ENCODE measurements at regions not wholly inside any gene's neighbourhood (a gene's known extent, or its start where the extent isn't known, plus 50 kb on each side); places are given as distances from the start of the nearest gene placed in this dataset.
A peak's percentile ranks its signal among the peaks of the same experiment; 100 is the strongest.
"Not testable (repeated sequence)": the region's sequence is repeated elsewhere in the genome, so short reads cannot be mapped to it uniquely, and the experiment has no call there.

DNA sequence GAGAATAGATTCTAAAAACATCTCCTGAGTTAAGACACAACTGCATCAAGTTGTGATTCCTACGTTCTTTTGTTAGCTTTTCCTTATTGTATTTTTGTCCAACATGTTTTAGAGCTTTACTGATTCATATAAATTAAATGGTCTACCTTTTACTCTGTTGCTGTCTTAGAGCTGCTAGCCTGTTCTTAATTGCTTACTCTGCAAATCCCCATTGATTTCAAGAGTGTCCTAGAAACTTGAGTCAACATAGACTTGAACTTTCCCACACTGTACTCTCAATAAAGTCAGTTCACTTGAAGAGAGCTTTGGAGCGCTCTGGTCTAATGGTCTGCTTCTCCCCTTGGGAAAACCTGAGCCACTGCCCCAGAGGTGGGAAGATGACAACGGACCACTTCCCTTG lies 343.9 kb downstream of the CCER1 start:
- DNase-seq (ENCODE audit: low spot score): no peak

DNA sequence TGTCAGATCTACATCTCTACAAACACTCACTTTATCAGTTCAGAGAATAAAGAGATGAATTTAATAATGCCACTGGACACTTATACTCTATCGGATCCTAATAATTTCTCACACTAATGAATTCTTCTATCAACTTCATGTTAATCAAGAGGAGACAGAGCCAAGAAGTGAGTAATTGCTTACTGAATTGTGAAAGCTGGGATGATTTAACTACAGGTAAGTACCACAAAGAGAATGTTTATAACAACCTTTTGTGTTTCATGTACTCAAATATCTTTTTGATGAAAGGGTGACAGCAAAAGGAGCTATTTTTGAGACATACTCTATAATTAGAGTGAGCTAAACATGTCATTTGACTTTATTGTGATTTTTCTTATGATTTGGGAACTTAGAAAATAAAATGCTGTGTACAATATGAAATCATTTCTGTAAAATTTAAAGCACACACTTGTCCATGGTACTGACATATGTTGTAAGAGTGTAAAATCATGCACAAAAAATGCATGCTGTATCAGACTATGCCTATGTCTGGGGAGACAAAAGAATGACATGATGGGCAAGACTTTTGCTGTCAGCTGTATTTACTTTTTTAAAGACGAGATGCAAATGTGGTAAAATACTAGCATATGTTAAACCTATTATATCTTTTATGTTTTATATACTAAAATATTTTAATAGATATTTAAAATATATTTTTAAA lies 361.2 kb downstream of the CCER1 start:
- no peak for DNase-seq (ENCODE audit: low spot score)

DNA sequence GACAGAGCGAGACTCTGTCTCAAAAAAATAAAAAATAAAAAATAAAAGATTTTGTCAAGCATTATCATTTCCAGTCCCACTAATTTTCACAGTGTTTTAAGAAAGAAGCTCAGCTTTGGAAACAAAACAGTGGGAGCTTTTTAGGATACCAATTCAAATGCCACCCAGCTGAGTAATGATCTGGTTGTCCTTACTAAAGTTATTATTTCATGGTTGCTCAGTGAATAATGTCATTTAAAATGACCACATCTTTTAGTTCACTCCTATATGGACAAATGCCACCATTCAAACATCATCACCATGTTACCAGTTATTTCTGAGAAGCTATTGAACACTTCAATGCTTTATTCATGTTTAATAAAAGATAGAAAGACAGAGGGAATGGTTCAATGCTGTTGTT lies 365.0 kb downstream of the CCER1 start:
- DNase-seq (ENCODE audit: low spot score): no peak

DNA sequence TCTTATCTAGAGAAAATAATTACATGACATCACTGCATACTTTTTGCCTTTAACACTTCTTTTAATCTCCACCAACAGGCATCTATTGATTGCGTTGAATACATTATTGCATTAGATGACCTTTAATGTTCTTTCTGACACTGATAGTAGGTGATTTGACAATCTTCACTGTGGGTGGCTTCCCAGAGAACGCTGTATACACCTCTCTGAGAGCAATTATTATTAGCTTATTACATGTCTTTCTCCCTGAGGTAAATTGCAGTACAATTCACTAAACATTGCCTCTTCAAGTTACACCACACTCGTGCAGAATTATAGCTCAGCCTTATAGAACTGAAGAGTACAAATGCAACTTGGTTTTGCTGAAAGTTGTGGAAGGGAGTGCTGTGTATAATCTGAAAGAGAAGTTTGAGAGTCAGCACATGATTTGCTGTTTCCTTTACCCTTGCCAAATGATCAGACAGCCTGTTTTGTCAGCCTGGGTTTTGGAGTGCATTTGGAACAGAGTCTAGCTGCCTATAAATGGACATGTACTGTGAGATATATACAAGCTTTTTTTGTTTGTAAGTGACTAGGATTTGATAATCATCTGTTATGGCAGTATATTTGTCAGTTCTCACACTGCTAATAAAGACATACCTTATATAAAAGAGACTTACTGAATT lies 369.2 kb downstream of the CCER1 start:
- DNase-seq (ENCODE audit: low spot score): no peak

DNA sequence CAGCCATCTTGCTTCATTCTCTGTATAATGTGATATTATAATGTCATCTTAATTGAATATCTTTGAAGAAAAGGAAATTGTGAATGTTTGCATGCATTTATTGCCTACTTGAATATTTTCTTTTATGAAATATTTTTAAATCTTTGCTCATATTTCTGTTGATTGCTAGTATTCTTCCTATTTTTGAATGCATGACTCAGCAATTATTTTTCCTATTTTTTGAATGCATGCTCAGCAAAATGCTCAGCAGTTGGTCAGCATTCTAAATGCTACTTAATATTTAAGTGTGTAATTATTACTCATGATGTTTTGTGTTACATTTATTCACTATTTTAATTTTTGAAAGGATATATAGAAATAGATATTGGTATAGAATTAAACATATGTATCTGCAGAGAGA lies 378.3 kb downstream of the CCER1 start:
- no peak for DNase-seq (ENCODE audit: low spot score)

DNA sequence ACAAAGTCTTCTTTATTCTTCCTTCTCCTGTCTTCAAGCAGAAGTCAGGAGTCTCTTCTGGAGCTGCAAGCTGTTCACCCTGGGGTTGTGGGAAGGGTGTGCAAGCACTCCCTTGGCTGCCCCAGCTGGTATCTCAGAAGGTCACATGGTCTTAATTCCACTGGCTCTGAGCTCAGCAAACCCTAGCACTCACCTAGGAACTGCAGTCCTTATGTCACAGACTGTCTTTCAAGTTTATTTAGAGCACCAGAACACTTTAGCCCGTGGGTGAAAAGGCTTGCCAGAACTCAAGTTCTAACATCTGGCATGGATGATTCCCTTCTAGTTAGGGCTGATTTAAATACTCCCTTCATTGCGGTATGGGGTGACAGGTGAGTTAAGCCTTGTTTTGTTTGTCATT lies 379.0 kb downstream of the CCER1 start:
- DNase-seq (ENCODE audit: low spot score): no peak

DNA sequence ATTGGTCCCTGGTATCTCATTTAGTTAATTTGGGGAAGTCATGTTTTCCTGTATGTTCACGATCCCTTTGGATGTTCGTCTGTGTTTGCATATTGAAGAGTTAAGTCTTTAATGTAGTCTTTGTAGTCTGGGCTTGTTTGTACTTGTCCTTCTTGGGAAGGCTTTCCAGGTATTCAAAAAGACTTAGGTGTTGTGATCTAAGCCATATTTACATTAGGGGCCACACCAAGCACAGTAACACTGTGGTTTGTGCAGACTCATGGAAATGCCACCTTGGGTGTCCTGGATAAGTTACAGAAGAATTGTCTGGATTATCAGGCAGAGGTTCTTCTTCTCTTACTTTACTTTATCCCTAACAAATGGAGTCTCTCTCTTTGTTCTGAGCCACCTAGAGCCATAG lies 380.3 kb downstream of the CCER1 start:
- DNase-seq (ENCODE audit: low spot score): no peak

DNA sequence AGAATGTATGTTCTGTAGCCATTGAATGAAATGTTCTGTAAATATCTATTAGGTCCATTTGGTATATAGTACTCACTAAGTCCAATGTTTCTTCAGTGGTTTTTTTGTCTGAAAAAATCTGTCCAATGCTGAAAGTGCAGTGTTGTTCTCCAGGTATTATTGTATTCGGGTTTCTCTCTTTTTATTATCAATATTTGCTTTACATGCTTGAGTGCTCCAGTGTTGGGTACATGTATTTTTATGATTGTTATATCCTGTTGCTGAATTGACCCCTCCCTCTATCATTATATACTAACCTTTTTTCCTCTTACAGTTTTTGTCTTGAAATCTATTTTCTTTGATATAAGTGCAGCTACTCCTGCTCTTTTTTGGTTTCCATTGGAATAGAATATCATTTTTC lies 382.2 kb downstream of the CCER1 start:
- no peak for DNase-seq (ENCODE audit: low spot score)

DNA sequence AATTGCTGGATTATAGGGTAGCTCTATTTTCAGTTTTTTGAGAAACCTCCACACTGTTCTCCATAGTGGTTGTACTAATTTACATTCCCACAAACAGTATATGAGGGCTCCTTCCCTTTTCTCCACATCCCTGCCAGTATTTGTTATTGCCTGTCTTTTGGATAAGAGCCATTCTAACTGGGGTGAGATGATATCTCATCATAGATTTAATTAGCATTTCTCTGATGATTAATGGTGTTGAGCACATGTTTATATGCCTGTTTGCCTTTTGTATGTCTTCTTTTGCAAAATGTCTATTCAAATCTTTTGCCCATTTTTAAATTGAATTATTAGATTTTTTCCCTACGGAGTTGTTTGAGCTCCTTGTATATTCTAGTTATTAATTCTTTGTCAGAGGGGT lies 385.3 kb downstream of the CCER1 start:
- no peak for DNase-seq (ENCODE audit: low spot score)

DNA sequence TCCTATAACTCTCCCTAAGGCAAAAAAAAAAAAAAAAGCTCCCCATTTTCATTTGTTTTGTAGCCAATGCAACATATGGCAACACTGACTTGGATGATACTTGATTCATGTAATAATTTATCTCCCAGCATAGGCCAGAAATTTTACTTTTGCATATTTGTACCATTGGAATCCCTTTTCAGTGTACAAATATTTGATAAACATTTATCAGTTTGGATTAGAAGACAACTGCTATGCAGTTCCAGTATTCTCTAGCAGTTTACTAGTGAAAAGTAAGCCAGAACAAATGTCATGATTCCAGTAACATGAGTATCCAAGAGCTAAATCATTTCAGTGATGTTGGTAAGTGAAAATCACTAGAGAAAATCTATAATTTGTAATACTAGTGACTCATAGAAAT lies 392.3 kb downstream of the CCER1 start:
- no peak for DNase-seq (ENCODE audit: low spot score)

DNA sequence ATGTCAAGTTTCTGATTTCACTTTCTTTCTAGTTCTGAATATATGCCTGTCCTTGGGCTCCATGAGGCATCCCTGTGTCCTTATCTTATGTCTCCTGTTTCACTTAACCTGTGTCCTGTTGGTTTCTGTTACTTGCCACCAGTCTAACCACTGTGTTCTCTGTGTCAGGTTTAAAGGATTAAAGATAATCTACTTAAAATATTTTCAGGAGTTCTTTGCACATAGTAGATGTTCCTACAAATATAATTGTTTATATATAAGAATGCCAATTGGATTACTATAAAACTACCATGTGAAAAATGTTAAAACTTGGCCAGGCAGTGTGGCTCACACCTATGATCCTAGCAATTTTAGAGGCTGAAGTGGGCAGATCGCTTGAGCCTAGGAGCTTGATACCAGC lies 406.4 kb downstream of the CCER1 start:
- DNase-seq (ENCODE audit: low spot score): no peak

DNA sequence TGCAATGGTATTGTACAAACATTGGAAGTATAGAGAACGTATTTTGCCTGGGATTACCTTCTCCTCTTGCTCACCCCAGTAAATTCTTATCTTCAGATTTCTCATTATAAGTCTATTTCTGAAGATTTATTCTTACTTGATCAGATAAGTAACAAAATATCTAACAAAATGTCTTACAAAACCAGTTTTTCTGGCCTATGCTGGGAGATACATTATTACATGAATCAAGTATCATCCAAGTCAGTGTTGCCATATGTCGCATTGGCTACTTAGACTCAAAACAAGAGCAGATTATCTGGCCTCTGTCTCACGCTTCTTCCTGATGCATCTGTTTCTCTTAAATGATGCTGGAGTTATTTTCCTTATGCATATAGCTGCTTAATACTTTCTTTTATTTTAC lies 408.5 kb downstream of the CCER1 start:
- DNase-seq (ENCODE audit: low spot score): no peak

DNA sequence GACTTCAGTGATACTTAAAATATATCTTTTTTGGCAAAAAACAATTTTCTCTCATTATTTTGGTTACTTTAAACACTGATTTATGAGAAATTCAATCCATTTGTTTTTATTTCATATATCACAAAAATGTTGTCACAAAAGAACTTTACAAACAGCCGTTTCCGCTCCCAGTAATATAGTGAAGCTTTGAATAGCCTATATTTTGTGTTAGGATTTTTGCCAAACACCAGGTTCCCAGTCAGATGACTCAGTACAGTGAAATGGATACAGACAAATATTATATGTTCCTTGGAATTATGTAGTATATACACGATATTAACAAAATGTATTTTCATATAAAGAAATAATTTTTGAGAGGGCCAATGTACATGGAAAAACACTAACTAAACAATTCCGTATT lies 411.1 kb downstream of the CCER1 start:
- DNase-seq (ENCODE audit: low spot score): peak; percentile 26

DNA sequence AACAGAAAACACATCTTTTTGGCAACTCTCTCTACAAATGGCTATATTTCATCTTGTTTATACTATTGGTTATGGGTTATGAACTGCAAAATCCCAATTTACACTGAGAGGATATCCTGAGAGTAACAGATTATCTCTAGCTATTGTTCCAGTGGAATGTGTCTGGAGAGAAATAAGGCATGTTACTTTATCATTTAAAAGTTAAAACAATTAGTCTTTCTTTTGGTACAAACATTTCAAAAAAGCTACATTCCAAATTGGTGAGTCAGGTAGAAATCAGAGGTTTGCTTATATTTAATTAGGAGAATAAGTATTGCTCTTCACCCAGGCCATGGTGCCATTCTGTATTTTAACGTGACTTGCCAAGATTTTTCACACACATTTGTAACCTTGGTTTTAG lies 411.6 kb downstream of the CCER1 start:
- DNase-seq (ENCODE audit: low spot score): peak; percentile 50

DNA sequence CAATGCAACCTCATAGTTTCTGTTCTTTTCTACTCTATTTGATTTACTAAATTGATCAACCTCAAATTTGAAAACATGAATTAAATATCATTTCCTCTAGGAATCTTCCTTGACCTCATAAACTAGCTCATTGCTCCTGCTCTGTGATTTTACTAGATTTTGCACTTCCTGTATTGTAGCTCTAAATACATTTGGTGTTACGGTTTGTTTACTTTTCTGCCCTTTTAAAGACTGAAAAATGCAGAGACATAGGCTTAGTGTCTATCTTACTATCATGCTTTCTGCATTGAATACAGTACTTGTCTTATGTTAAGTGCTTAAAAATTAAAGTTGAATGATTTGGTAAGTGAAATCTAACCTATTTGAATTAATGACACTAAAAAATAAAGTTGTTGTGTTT lies 412.1 kb downstream of the CCER1 start:
- not testable (repeated sequence) for DNase-seq (ENCODE audit: low spot score)

DNA sequence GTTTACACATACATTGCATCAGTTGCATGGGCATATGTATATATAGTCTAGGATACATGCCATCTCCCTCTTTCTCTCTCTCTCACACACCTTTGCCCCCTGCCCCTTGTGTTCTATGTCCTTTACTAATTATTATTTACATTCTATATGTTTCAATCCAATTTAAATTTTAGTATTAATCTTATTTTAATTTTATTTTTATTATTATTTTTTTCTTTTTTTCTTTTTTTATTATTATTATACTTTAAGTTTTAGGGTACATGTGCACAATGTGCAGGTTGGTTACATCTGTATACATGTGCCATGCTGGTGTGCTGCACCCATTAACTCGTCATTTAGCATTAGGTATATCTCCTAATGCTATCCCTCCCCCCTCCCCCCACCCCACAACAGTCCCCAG lies 421.1 kb downstream of the CCER1 start:
- DNase-seq (ENCODE audit: low spot score): not testable (repeated sequence)

DNA sequence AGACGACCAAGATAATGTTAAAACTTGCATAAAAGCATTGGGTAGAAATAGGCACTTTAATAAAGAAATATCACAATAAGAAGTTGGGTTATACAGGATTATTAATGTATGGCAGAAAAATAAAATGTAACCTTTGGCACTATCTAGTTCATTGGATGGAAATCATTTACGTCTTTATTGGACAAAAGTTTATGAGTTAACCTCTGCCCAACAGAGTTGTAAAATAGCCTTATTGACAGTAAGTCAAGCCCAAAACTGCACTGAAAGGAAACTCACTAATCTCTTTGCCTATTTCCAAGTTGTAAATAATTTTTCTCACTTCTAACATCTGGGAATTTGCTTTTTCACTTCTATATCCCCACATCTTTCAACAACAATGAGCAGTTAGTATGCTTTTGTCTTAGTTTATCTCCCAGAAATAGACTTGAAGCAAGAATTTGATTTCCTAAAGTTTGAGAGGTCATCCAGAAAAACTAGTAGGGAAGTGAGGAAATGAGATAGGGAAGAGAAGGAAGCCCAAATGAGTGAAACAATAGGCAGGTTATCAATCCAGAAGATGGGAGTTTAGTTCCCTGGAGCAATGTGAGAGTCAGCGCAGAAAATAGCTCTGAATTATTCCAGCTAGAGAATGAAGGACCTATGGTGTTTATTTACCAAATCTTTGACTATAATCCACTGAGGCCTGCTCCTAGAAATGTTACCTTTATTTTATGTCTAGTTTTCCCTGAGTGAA lies 434.8 kb downstream of the CCER1 start:
- DNase-seq (ENCODE audit: low spot score): no peak

DNA sequence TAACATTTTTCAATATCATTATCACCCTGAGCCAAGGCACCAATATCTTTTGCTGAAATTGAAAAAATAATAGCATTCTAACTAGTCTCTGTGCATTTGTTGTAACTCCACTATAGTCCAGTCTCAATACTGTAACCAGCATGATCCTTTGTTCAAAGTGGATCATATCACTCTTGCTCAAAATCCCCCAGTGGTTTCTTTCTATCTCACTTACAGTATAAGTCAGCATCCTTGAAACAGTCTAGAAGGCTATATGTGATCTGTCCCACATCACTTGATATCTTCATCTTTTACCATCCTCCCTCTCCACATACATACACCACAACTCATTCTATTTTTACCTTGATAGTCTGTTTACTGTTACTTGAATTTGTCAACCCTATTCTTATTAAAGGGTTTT lies 435.7 kb downstream of the CCER1 start:
- DNase-seq (ENCODE audit: low spot score): no peak

DNA sequence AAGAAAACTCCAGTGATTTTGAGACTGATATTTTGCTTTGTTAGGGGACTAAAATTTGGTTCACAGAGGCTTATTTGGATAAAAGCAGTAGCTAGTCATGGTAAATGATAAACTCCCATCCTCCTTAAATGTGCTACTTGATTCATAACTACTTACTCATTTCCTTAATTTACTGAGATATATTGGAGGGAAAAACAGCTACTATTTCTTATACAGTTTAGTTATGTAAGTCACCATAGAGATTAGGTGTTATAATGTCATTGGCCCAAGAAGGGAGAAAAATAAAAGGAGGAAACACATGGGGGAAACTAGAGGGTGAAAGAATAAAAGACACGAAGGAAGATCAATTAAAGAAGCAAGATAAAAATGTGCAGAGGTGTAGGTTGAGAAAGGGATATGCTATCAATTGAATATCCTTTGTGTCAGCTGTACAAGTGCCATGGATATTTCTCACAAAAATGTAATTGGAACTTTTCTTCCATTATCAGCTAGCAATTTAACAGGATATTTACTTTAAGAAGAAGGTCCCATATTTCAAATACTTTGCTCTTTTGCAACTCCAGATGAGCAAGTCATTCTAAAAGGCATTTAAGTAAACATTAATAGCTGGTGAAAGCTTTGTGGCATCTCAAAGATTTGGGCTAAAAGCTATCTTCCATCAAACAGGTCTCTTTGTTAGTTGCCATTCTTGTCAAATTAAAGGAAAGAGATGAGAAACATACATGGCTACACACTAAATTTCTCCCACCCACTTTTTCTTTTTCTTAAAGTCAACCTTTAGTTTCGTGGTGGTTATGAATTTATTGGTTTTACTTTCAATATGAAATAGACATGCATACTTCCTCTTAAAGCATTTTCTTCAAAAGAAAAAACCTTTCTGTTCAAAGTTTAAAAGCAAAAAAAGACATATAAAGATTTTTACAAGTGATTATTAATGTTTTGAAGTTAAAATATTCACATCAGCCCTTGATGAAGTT lies 439.5 kb downstream of the CCER1 start:
- DNase-seq (ENCODE audit: low spot score): no peak

DNA sequence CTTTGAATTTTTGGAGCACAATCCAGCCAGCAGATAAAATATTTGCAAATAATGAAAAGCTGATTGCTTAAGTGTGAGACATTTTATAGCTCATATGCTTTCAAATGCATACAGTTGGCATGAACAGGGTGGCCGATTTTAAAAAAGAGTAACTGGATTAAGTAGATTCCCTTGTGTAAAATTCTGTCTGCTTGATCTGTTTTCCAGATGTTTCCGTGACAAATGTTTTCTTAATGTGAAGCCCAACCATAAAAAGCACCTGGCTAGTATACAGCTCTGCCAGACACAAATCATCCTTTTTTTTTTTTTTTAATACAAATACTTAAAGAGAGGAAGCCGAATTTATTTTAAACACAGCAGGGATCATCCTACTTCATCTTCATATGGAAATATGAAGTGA lies 440.7 kb downstream of the CCER1 start:
- DNase-seq (ENCODE audit: low spot score): no peak

DNA sequence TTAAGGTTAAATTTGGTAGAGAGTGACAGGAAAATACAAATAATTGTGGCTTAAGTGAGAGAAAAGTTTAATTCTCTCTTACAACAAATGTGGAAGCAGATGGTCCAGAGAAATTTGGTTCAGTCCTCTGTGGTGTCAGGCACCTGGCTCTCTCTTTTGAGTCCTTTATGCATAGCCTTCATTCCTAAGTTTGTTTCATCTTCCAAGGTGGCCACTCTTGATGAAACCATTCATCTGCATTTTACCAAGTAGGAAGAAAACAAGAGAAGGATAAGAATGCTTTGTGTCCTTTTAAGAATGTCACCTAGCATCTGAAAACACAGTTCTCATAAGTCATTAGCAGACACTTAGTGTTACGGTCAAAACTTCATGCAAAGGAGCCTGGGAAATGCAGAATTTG lies 442.5 kb downstream of the CCER1 start:
- DNase-seq (ENCODE audit: low spot score): no peak

DNA sequence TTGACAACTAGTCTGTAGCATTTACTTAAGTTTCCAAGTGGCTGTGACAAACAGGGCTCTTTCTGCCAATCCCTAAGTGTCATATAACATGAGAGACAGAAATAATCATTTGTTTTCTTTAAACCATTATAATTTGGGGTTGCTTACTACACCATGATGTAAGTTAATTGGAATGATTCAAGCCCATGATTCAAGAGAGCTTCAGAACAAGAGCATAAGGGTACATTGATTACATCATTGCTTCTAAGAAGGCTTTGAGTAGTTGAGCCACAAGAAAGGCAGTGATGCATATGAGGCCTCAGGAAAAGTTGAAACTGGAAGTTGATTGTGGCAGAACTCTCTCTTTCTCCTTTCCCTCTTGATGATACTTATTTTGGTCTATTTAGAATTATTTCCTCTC lies 444.0 kb downstream of the CCER1 start:
- no peak for DNase-seq (ENCODE audit: low spot score)
